CD4-positive, alpha-beta T cell treated with Interleukin-15 for 1 hour (primary cell): ENCODE measurements at regions not wholly inside any gene's neighbourhood (a gene's known extent, or its start where the extent isn't known, plus 50 kb on each side); places are given as distances from the start of the nearest gene placed in this dataset.
"Not testable (repeated sequence)": the region's sequence is repeated elsewhere in the genome, so short reads cannot be mapped to it uniquely, and the experiment has no call there.

ENCODE experiments used
- DNase-seq: peaks from one replicate; pipeline ENCODE4 v3.0.0-alpha.2; 2020

GRCh38 chr13:50510885-50511545 lies 332.5 kb downstream of the DLEU7 start:
- DNase-seq = not testable (repeated sequence)

GRCh38 chr13:50511877-50512341 lies 331.6 kb downstream of the DLEU7 start:
- no peak for DNase-seq

GRCh38 chr13:50512474-50513299 lies 330.8 kb downstream of the DLEU7 start:
- peak; percentile 42 for DNase-seq

GRCh38 chr13:50513300-50513877 lies 330.1 kb downstream of the DLEU7 start:
- DNase-seq = no peak

GRCh38 chr13:50514249-50514648 lies 329.2 kb downstream of the DLEU7 start:
- no peak for DNase-seq

GRCh38 chr13:50518131-50518530 lies 325.4 kb downstream of the DLEU7 start:
- DNase-seq = no peak

- DNase-seq = no peak
These were observed 324.7 kb downstream of the DLEU7 start for GRCh38 chr13:50518781-50519201.

GRCh38 chr13:50519866-50520265 lies 323.6 kb downstream of the DLEU7 start:
- no peak for DNase-seq

- no peak for DNase-seq
These were observed 322.3 kb downstream of the DLEU7 start for GRCh38 chr13:50521006-50521830.

- DNase-seq = no peak
These were observed 321.7 kb downstream of the DLEU7 start for GRCh38 chr13:50521831-50522149.

GRCh38 chr13:50522506-50522905 lies 321.0 kb downstream of the DLEU7 start:
- DNase-seq = no peak

GRCh38 chr13:50523307-50523706 lies 320.2 kb downstream of the DLEU7 start:
- no peak for DNase-seq

- no peak for DNase-seq
These were observed 318.9 kb downstream of the DLEU7 start for GRCh38 chr13:50524560-50524959.

GRCh38 chr13:50526661-50527071 lies 316.8 kb downstream of the DLEU7 start:
- no peak for DNase-seq

GRCh38 chr13:50527188-50527587 lies 316.3 kb downstream of the DLEU7 start:
- no peak for DNase-seq

GRCh38 chr13:50527612-50528509 lies 315.6 kb downstream of the DLEU7 start:
- DNase-seq = no peak

GRCh38 chr13:50529154-50529882 lies 314.2 kb downstream of the DLEU7 start:
- no peak for DNase-seq

GRCh38 chr13:50531917-50532899 lies 311.3 kb downstream of the DLEU7 start:
- no peak for DNase-seq

- DNase-seq = no peak
These were observed 308.4 kb downstream of the DLEU7 start for GRCh38 chr13:50535050-50535449.

GRCh38 chr13:50537029-50537428 lies 306.5 kb downstream of the DLEU7 start:
- no peak for DNase-seq
